ENCODE measurements at regions not wholly inside any gene's neighbourhood (a gene's known extent, or its start where the extent isn't known, plus 50 kb on each side); places are given as distances from the start of the nearest gene placed in this dataset.

- 91% methylated on average over 1 of the region's 1 CpG; no CpG with 5 or more reads in 1 of the 2 experiments for WGBS, 2 experiments (ENCODE audit: extremely low coverage in 1 of 2, insufficient coverage in 1 of 2, insufficient read length in 1 of 2, insufficient replicate concordance in 2 of 2, low coverage in 1 of 2, low lambda C conversion rate in 2 of 2, missing lambda C conversion rate in 1 of 2)
- H3K36me3 ChIP-seq (ENCODE audit: control insufficient read depth in 2 of 4, insufficient read depth in 4 of 4, low read length in 3 of 4): no peaks in the 10 kb centered on the region
- H4K91ac ChIP-seq (replicated peaks; ENCODE audit: insufficient read length, low read length): no peak overlapping the region
- TF ChIP-seq KDM4A (IDR thresholded peaks at IDR 0.05; ENCODE audit: low read depth, low read length, severe bottlenecking) (no peak), NANOG (IDR thresholded peaks at IDR 0.05; ENCODE audit: insufficient read depth, low read depth, low read length, poor library complexity, severe bottlenecking) (no peak), BCL11A (IDR thresholded peaks at IDR 0.05; ENCODE audit: low read depth in 2 of 2, low read length in 2 of 2) (no peak), EGR1 (IDR thresholded peaks at IDR 0.05; ENCODE audit: borderline replicate concordance, low read depth, low read length) (no peak), JUND (IDR thresholded peaks at IDR 0.05; ENCODE audit: low read length) (no peak), NRF1 (IDR thresholded peaks at IDR 0.05; ENCODE audit: low read depth, low read length) (no peak), SP1 (IDR thresholded peaks at IDR 0.05; ENCODE audit: low read depth, low read length) (no peak), YY1 (IDR thresholded peaks at IDR 0.05; ENCODE audit: low read depth, low read length) (no peak), TAF1 (IDR thresholded peaks at IDR 0.05; ENCODE audit: low read depth, low read length) (no peak), HDAC2 (IDR thresholded peaks at IDR 0.05; ENCODE audit: borderline replicate concordance in 1 of 2, low read depth in 2 of 2, low read length in 2 of 2) (no peak), CBX8 (IDR thresholded peaks at IDR 0.05; ENCODE audit: borderline replicate concordance, low read depth, low read length) (no peak), KDM1A (IDR thresholded peaks at IDR 0.05; ENCODE audit: borderline replicate concordance, low read length) (no peak), SUZ12 (IDR thresholded peaks at IDR 0.05; ENCODE audit: low read length) (no peak), RNF2 (IDR thresholded peaks at IDR 0.05; ENCODE audit: borderline replicate concordance, low read depth, low read length, missing control alignments, poor library complexity, severe bottlenecking) (no peak), CTBP2 (IDR thresholded peaks at IDR 0.05; ENCODE audit: borderline replicate concordance, insufficient read depth, insufficient read length, low read length) (no peak)
These were observed 553.7 kb upstream of the PRR20A start for GRCh38 chr13:56586976-56587375.

More at GRCh38 chr13:56586976-56587375, 553.7 kb upstream of the PRR20A start:
- Histone ChIP-seq H3K23me2 (ENCODE audit: low read depth, low read length) (no peaks in the 10 kb centered on the region), H2BK120ac (replicated peaks; ENCODE audit: low read depth, low read length) (no peak overlapping the region), H2BK15ac (ENCODE audit: low read length) (no peak overlapping the region), H3K4ac (replicated peaks; ENCODE audit: insufficient read length, low read depth, low read length) (no peak overlapping the region), H3K14ac (ENCODE audit: insufficient read length) (no peak overlapping the region), H3K79me1 (ENCODE audit: low read depth, low read length) (no peaks in the 10 kb centered on the region), H3K18ac (ENCODE audit: extremely low read depth, low read length) (no peak overlapping the region), H3K4me3 (ENCODE audit: extremely low read depth in 1 of 4, insufficient read depth in 2 of 4, low read depth in 3 of 4, low read length in 4 of 4) (no peak overlapping the region), H3K4me2 (ENCODE audit: insufficient read depth in 1 of 2, low read depth in 2 of 2, low read length in 2 of 2) (no peak overlapping the region), H4K5ac (ENCODE audit: insufficient read length, low read depth, low read length) (no peak overlapping the region), H3K56ac (replicated peaks; ENCODE audit: insufficient read length, low read depth, low read length) (no peak overlapping the region), H2AFZ (ENCODE audit: low read length) (no peak overlapping the region), H2AK5ac (ENCODE audit: low read depth, low read length) (no peak overlapping the region), H3K27me3 (replicated peaks in 1 of 4; ENCODE audit: control insufficient read depth in 3 of 4, extremely low read depth in 1 of 4, insufficient read depth in 3 of 4, low read length in 3 of 4) (no peaks in the 10 kb centered on the region), H3K9me3 (ENCODE audit: insufficient read depth in 2 of 2, low read depth in 1 of 2, low read length in 1 of 2) (no peaks in the 10 kb centered on the region), H2BK12ac (ENCODE audit: low read depth, low read length) (no peak overlapping the region), H4K20me1 (replicated peaks in 1 of 2; ENCODE audit: control insufficient read depth in 1 of 2, insufficient read depth in 2 of 2, low read length in 2 of 2) (no peaks in the 10 kb centered on the region), H2BK5ac (ENCODE audit: low read depth, low read length) (no peak overlapping the region), H3K9ac (replicated peaks in 1 of 4; ENCODE audit: extremely low read depth in 1 of 4, low read depth in 3 of 4, low read length in 3 of 4) (no peak overlapping the region), H3K23ac (ENCODE audit: insufficient read length) (no peak overlapping the region), H3K79me2 (ENCODE audit: control insufficient read depth in 1 of 2, insufficient read depth in 2 of 2, low read length in 2 of 2) (no peaks in the 10 kb centered on the region), H3K27ac (ENCODE audit: low read depth, low read length) (no peak overlapping the region), H2BK20ac (ENCODE audit: low read length) (no peak overlapping the region), H4K8ac (ENCODE audit: extremely low read depth, insufficient read depth, low read length) (no peak overlapping the region), H3K4me1 (replicated peaks in 1 of 4; ENCODE audit: control insufficient read depth in 3 of 4, insufficient read depth in 4 of 4, low read length in 3 of 4) (no peaks in the 10 kb centered on the region)
- FAIRE-seq (no peak), DNase-seq (ENCODE audit: low read depth in 1 of 2, low spot score in 2 of 2) (no peak)
- ChIA-PET CTCF (ENCODE audit: partially characterized antibody) (no interaction called here), POLR2A (ENCODE audit: partially characterized antibody) (no interaction called here)

Data from H1 (cell line).